HepG2 (cell line): ENCODE measurements at regions not wholly inside any gene's neighbourhood (a gene's known extent, or its start where the extent isn't known, plus 50 kb on each side); places are given as distances from the start of the nearest gene placed in this dataset.

Experiments
- ATAC-seq: fragments of 200-7000 bp; cut with Tn5 transposase; 3 replicates; pipeline ENCODE4 v1.9.1; 2020; ENCODE audit warnings: mild to moderate bottlenecking, moderate library complexity
- BruUV-seq: library from RNA; stranded (reverse); fragments of 400-500 nt; replicated peaks from 2 replicates; lab custom pipeline; 2021; lab: Mats Ljungman, UMichigan
- CTCF ChIA-PET: fragments of 300-600 bp; formaldehyde crosslinking; extraction: SDS; loops from one replicate; lab custom pipeline; 2021; ENCODE audit warnings: low total read pairs, inconsistent platforms, low intra/inter-chr PET ratio; lab: Yijun Ruan, JAX
- POLR2A ChIA-PET: fragments of 350-600 bp; sonication (Branson Sonifier 250); formaldehyde crosslinking; loops from one replicate; lab custom pipeline; 2020; ENCODE audit warnings: antibody characterized with exemption, inconsistent platforms; lab: Yijun Ruan, JAX
- DNase-seq: peaks from one replicate; pipeline ENCODE4 v3.0.0-alpha.2; 2015; ENCODE audit warnings: low spot score
- FAIRE-seq: peaks from 3 replicates; lab custom pipeline; 2011; peaks lifted over from hg19 to GRCh38; lab: Jason Lieb, UNC
- H2AFZ ChIP-seq: one replicate; pipeline ENCODE4 v1.6.1; 2011; ENCODE audit warnings: low read length, inconsistent platforms
- H3K27ac ChIP-seq: fragments of 300-600 bp; 3 replicates; pipeline ENCODE4 v1.8.0; 2011; ENCODE audit warnings: mixed run types, mild to moderate bottlenecking, mixed read lengths, low read length, inconsistent platforms; ENCODE audit not compliant: insufficient read depth; ENCODE audit errors: extremely low read length
- H3K27me3 ChIP-seq, 2 experiments: fragments of 200-600 bp in 1 of 2; 2 replicates in 1 of 2; 3 replicates in 1 of 2; pipeline versions ENCODE4 v1.6.0 to v1.8.0; 2011; ENCODE audit warnings: low read length in 2 of 2, mild to moderate bottlenecking in 2 of 2, moderate library complexity in 2 of 2, inconsistent platforms in 1 of 2; ENCODE audit not compliant: insufficient read depth in 2 of 2, control insufficient read depth in 1 of 2
- H3K36me3 ChIP-seq, 2 experiments: fragments of 200-600 bp in 1 of 2; replicated peaks in 1 of 2; 2 replicates in 1 of 2; 3 replicates in 1 of 2; pipeline versions ENCODE4 v1.5.1 to v1.8.0; 2011; ENCODE audit warnings: low read length in 2 of 2, inconsistent platforms in 1 of 2; ENCODE audit not compliant: insufficient read depth in 2 of 2, control insufficient read depth in 1 of 2
- H3K4me1 ChIP-seq: 2 replicates; pipeline ENCODE4 v1.5.1; 2012; ENCODE audit warnings: low read length, inconsistent platforms; ENCODE audit not compliant: insufficient read depth
- H3K4me2 ChIP-seq: 2 replicates; pipeline ENCODE4 v1.6.0; 2011; ENCODE audit warnings: low read depth, low read length, inconsistent platforms
- H3K4me3 ChIP-seq, 3 experiments: fragments of 200-600 bp in 1 of 3; sonication (generic), shearing (Covaris generic) in 1 of 3; replicated peaks in 1 of 3; 2 replicates each; pipeline ENCODE4 v1.5.1; 2011 to 2016; ENCODE audit warnings: low read length in 3 of 3, inconsistent platforms in 2 of 3, low read depth in 2 of 3, mild to moderate bottlenecking in 2 of 3, control low read depth in 1 of 3, mixed read lengths in 1 of 3; ENCODE audit not compliant: insufficient read depth in 1 of 3
- H3K79me2 ChIP-seq: one replicate; pipeline ENCODE4 v1.6.1; 2011; ENCODE audit warnings: low read length, inconsistent platforms; ENCODE audit not compliant: insufficient read depth
- H3K9ac ChIP-seq: 2 replicates; pipeline ENCODE4 v1.6.0; 2011; ENCODE audit warnings: mild to moderate bottlenecking, low read depth, low read length, inconsistent platforms; ENCODE audit not compliant: insufficient read depth
- H3K9me3 ChIP-seq: 2 replicates; pipeline ENCODE4 v1.5.1; 2012; ENCODE audit warnings: mild to moderate bottlenecking, low read length
- H4K20me1 ChIP-seq: 2 replicates; pipeline ENCODE4 v1.6.0; 2011; ENCODE audit warnings: inconsistent platforms, mild to moderate bottlenecking, low read length, moderate library complexity; ENCODE audit not compliant: insufficient read depth
- ARNT2 ChIP-seq: sonication (generic); formaldehyde crosslinking; IDR thresholded peaks from 2 replicates; pipeline ENCODE4 v1.8.0; 2022; ENCODE audit warnings: mild to moderate bottlenecking, low read depth, missing genetic modification reagents, moderate library complexity
- ATF7 ChIP-seq, 2 experiments: fragments of 450-650 bp in 1 of 2; sonication (generic) in 1 of 2; formaldehyde crosslinking in 1 of 2; IDR thresholded peaks; 2 replicates each; pipeline versions ENCODE4 v1.4.0 to v1.6.1; 2016 to 2020; ENCODE audit warnings: antibody characterized with exemption in 1 of 2, mild to moderate bottlenecking in 1 of 2, missing genetic modification reagents in 1 of 2
- GATAD2A ChIP-seq: IDR thresholded peaks from 2 replicates; pipeline ENCODE4 v1.6.1; 2016
- SAFB2 ChIP-seq: sonication (generic); formaldehyde crosslinking; IDR thresholded peaks from 2 replicates; pipeline ENCODE4 v1.5.1; 2020; ENCODE audit warnings: missing genetic modification reagents, low read depth, mild to moderate bottlenecking, borderline replicate concordance
- TAF1 ChIP-seq: sonication (generic); formaldehyde crosslinking; IDR thresholded peaks from 2 replicates; pipeline ENCODE4 v1.4.0; 2020; ENCODE audit warnings: missing genetic modification reagents
- ZNF589 ChIP-seq: sonication (generic); formaldehyde crosslinking; conservative IDR thresholded peaks from 2 replicates; pipeline ENCODE4 v1.8.0; 2022; ENCODE audit warnings: mild to moderate bottlenecking, moderate library complexity, missing genetic modification reagents
- ZNF660 ChIP-seq: sonication (generic); formaldehyde crosslinking; IDR thresholded peaks from 2 replicates; pipeline ENCODE4 v1.5.1; 2020; ENCODE audit warnings: mild to moderate bottlenecking, low read depth, missing genetic modification reagents, borderline replicate concordance
- WGBS: methylation state at CpG from one replicate; pipeline ENCODE4 v1.1.6; 2017; ENCODE audit warnings: low lambda C conversion rate; 5-methylcytosine and 5-hydroxymethylcytosine counted together
- in situ Hi-C: cut with HindIII; loops from 2 replicates; pipeline ENCODE4 v1.10.0; 2017; ENCODE audit warnings: low pct_unique_long_range_greater_than_20kb; ENCODE audit not compliant: extremely low pct_ligation_motif_present
- intact Hi-C: fragments of 100-400 bp; cut with micrococcal nuclease; formaldehyde crosslinking; loops from one replicate; pipeline ENCODE4 v1.10.0; 2022; ENCODE audit not compliant: unreplicated experiment
- TF ChIP-seq, protein P1 (sequence below): IDR thresholded peaks from 2 replicates; pipeline ENCODE4 v1.4.0; 2020; ENCODE audit warnings: mild to moderate bottlenecking, missing genetic modification reagents
- TF ChIP-seq, protein P2 (sequence below): sonication (generic); formaldehyde crosslinking; IDR thresholded peaks from 2 replicates; pipeline ENCODE4 v1.5.0; 2020; ENCODE audit warnings: mild to moderate bottlenecking, missing genetic modification reagents
- TF ChIP-seq, protein P3 (sequence below): sonication (generic); formaldehyde crosslinking; IDR thresholded peaks from 2 replicates; pipeline ENCODE4 v1.8.0; 2022; ENCODE audit warnings: low read depth, missing genetic modification reagents
- TF ChIP-seq, protein P4 (sequence below): sonication (generic); formaldehyde crosslinking; IDR thresholded peaks from 2 replicates; pipeline ENCODE4 v1.8.1; 2023; ENCODE audit warnings: mild to moderate bottlenecking, moderate library complexity, missing genetic modification reagents
- TF ChIP-seq, protein P5 (sequence below): sonication (generic); formaldehyde crosslinking; conservative IDR thresholded peaks from 2 replicates; pipeline ENCODE4 v1.8.0; 2022; ENCODE audit warnings: mild to moderate bottlenecking, moderate library complexity, missing genetic modification reagents

DNA sequence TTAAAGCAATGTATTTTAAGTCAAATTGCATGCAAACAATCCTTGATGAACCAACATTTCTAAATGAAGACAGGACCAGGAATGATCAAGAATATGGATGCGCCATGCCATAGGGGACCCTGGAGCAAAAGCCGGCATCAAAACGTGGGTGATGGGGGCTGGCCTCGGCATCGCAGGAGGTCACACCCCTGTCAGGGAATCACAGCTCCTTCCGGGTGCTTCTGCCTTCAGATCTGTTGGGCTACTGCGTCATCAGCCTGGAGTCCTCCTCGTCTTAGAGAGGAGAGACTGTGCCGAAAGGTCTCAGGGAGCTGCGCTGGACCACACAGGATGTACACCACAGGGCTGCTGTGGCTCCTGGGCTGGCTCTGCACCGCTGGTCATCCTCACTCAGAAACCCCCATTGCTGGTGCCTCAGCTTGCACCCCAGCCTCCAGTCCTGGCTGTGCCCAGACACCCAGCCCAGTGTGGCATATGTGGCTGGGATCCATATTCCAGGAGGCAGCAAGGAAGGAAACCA lies 152.9 kb upstream of the PPP1R26 start:
- FAIRE-seq (no peak), ATAC-seq (no peak), DNase-seq (no peak)
- Histone ChIP-seq H3K27me3 (peaks cover 2 to 30% of the 10 kb centered on the region in 2 experiments; a peak in 3 of 5 replicates), H4K20me1 (no peaks in the 10 kb centered on the region), H3K36me3 (no peaks in the 10 kb centered on the region), H3K27ac (no peak overlapping the region), H3K4me1 (no peaks in the 10 kb centered on the region), H2AFZ (no peak overlapping the region), H3K79me2 (no peaks in the 10 kb centered on the region), H3K9ac (no peak overlapping the region), H3K9me3 (no peaks in the 10 kb centered on the region), H3K4me3 (no peak overlapping the region), H3K4me2 (no peak overlapping the region)
- intact Hi-C loops (no loop called here), in situ Hi-C loops (no loop called here)
- 63% methylated on average over 3 of the region's 11 CpGs for WGBS
- BruUV-seq: no TSS peak
- ChIA-PET CTCF (no interaction called here), POLR2A (no interaction called here)
- TF ChIP-seq ARNT2 (CRISPR knock-in tag): no peak
- TF ChIP-seq, protein P1, sequence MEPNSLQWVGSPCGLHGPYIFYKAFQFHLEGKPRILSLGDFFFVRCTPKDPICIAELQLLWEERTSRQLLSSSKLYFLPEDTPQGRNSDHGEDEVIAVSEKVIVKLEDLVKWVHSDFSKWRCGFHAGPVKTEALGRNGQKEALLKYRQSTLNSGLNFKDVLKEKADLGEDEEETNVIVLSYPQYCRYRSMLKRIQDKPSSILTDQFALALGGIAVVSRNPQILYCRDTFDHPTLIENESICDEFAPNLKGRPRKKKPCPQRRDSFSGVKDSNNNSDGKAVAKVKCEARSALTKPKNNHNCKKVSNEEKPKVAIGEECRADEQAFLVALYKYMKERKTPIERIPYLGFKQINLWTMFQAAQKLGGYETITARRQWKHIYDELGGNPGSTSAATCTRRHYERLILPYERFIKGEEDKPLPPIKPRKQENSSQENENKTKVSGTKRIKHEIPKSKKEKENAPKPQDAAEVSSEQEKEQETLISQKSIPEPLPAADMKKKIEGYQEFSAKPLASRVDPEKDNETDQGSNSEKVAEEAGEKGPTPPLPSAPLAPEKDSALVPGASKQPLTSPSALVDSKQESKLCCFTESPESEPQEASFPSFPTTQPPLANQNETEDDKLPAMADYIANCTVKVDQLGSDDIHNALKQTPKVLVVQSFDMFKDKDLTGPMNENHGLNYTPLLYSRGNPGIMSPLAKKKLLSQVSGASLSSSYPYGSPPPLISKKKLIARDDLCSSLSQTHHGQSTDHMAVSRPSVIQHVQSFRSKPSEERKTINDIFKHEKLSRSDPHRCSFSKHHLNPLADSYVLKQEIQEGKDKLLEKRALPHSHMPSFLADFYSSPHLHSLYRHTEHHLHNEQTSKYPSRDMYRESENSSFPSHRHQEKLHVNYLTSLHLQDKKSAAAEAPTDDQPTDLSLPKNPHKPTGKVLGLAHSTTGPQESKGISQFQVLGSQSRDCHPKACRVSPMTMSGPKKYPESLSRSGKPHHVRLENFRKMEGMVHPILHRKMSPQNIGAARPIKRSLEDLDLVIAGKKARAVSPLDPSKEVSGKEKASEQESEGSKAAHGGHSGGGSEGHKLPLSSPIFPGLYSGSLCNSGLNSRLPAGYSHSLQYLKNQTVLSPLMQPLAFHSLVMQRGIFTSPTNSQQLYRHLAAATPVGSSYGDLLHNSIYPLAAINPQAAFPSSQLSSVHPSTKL (CRISPR knock-in tag): no peak
- no peak for TF ChIP-seq ZNF660 (CRISPR knock-in tag)
- TF ChIP-seq SAFB2: no peak
- TF ChIP-seq TAF1 (CRISPR knock-in tag): no peak
- TF ChIP-seq ATF7 (IDR thresholded peaks at IDR 0.05): no peak
- TF ChIP-seq ATF7 (CRISPR knock-in tag; IDR thresholded peaks at IDR 0.05): no peak
- TF ChIP-seq, protein P2, sequence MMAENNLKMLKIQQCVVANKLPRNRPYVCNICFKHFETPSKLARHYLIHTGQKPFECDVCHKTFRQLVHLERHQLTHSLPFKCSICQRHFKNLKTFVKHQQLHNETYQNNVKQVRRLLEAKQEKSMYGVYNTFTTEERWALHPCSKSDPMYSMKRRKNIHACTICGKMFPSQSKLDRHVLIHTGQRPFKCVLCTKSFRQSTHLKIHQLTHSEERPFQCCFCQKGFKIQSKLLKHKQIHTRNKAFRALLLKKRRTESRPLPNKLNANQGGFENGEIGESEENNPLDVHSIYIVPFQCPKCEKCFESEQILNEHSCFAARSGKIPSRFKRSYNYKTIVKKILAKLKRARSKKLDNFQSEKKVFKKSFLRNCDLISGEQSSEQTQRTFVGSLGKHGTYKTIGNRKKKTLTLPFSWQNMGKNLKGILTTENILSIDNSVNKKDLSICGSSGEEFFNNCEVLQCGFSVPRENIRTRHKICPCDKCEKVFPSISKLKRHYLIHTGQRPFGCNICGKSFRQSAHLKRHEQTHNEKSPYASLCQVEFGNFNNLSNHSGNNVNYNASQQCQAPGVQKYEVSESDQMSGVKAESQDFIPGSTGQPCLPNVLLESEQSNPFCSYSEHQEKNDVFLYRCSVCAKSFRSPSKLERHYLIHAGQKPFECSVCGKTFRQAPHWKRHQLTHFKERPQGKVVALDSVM: no peak
- TF ChIP-seq, protein P3, sequence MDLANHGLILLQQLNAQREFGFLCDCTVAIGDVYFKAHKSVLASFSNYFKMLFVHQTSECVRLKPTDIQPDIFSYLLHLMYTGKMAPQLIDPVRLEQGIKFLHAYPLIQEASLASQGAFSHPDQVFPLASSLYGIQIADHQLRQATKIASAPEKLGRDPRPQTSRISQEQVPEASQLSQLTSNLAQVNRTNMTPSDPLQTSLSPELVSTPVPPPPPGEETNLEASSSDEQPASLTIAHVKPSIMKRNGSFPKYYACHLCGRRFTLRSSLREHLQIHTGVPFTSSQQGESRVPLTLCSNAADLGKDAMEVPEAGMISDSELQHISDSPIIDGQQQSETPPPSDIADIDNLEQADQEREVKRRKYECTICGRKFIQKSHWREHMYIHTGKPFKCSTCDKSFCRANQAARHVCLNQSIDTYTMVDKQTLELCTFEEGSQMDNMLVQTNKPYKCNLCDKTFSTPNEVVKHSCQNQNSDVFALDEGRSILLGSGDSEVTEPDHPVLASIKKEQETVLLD (CRISPR knock-in tag): no peak
- TF ChIP-seq, protein P4, sequence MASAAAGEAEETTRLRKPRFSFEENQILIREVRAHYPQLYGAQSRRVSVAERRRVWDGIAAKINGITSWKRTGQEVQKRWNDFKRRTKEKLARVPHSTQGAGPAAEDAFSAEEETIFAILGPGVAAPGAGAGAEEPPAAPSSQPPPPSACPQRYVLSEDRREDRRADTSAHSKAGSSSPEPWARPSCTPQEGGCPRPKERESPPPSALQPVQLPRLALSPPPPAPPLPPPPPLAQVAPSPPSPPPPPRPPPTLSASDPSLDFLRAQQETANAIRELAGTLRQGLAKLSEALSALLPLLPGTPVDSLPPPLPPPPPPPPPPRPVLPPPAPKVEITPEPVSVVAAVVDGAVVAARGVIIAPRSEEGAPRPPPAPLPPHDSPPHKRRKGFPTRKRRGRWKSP (CRISPR knock-in tag): no peak
- TF ChIP-seq ZNF589 (CRISPR knock-in tag): no peak
- TF ChIP-seq, protein P5, sequence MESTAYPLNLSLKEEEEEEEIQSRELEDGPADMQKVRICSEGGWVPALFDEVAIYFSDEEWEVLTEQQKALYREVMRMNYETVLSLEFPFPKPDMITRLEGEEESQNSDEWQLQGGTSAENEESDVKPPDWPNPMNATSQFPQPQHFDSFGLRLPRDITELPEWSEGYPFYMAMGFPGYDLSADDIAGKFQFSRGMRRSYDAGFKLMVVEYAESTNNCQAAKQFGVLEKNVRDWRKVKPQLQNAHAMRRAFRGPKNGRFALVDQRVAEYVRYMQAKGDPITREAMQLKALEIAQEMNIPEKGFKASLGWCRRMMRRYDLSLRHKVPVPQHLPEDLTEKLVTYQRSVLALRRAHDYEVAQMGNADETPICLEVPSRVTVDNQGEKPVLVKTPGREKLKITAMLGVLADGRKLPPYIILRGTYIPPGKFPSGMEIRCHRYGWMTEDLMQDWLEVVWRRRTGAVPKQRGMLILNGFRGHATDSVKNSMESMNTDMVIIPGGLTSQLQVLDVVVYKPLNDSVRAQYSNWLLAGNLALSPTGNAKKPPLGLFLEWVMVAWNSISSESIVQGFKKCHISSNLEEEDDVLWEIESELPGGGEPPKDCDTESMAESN (CRISPR knock-in tag): no peak
- no peak for TF ChIP-seq GATAD2A
